ENCODE measurements at regions not wholly inside any gene's neighbourhood (a gene's known extent, or its start where the extent isn't known, plus 50 kb on each side); places are given as distances from the start of the nearest gene placed in this dataset.
A peak's percentile ranks its signal among the peaks of the same experiment; 100 is the strongest.

DNA sequence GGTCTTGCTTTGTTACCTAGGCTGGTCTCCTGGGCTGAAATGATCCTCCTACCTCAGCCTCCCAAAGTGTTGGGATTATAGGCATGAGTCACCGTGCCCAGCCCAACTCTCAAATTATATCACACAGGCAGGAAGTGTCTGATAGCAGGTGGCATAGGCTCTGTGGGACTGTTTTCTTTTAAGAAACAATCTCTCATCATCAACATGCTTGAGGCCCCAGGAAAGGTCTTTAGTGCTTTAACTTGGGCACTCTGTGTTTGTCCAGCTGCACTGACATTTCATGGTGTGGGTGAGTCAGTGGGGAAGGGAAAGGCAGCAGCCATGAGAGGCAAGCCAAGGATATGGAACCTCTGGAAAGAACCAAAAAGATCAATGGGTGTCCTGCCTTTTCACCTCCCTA lies 88.1 kb upstream of the TSPAN5 start:
- TF ChIP-seq, protein P1, sequence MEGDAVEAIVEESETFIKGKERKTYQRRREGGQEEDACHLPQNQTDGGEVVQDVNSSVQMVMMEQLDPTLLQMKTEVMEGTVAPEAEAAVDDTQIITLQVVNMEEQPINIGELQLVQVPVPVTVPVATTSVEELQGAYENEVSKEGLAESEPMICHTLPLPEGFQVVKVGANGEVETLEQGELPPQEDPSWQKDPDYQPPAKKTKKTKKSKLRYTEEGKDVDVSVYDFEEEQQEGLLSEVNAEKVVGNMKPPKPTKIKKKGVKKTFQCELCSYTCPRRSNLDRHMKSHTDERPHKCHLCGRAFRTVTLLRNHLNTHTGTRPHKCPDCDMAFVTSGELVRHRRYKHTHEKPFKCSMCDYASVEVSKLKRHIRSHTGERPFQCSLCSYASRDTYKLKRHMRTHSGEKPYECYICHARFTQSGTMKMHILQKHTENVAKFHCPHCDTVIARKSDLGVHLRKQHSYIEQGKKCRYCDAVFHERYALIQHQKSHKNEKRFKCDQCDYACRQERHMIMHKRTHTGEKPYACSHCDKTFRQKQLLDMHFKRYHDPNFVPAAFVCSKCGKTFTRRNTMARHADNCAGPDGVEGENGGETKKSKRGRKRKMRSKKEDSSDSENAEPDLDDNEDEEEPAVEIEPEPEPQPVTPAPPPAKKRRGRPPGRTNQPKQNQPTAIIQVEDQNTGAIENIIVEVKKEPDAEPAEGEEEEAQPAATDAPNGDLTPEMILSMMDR (conservative IDR thresholded peaks at IDR 0.05), result no peak
- no peak for TF ChIP-seq ZFX (IDR thresholded peaks at IDR 0.05)
- H3K27ac ChIP-seq, result no peak overlapping the region

DNA sequence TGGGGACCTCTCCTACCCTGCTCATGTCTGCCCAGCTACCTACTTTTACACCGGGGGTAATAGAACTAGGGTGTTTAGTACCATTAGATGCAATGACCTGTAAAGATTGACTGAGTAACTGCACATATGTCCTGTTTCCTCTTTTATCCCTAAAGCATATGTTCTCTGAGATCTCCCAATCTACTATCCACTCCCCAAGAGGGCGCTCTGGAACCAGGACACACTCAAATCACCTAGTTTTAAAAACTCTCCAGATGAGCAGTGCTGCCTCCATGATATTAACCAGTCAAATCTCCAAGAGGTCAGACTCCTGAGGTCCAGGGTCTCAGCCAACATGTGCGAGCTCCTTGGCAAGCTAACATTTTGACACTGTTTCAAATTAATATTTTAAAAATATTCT lies 87.0 kb upstream of the TSPAN5 start:
- H3K27ac ChIP-seq, result no peak overlapping the region
- TF ChIP-seq, protein P1 (conservative IDR thresholded peaks at IDR 0.05), result peak; percentile 52
- TF ChIP-seq ZFX (IDR thresholded peaks at IDR 0.05), result no peak

DNA sequence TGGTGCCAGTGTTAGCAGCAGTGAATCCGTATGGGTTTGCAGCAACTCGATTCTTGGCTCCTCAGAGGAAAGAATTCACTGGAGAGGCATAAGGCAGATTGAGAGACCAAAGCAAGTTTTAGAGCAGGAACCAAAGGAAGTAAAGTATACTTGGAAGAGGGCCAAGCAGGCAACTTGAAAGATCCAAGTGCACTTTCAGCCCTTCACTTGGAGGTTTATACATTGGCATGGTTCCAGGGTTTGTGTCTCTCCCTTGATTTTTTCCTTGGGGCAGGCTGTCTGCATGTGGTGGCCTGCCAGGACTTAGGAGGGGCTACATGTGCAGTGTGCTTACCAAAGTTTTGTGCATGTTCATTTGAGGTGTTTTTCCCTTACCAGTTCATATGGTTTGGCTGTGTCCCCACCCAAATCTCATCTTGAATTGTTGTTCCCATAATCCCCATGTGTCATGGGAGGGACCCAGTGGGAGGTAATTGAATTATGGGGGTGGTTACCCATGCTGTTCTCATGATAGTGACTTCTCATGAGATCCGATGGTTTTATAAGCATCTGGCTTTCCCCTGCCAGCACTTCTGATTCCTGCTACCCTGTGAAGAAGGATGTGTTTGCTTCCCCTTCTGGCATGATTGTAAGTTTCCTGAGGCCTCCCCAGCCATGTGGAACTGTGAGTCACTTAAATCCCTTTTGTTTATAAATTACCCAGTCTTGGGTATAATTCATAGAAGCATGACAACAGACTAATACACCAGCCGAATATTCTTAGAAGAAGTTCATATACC lies 86.2 kb upstream of the TSPAN5 start:
- H3K27ac ChIP-seq, result no peak overlapping the region
- TF ChIP-seq ZFX (IDR thresholded peaks at IDR 0.05), result no peak

DNA sequence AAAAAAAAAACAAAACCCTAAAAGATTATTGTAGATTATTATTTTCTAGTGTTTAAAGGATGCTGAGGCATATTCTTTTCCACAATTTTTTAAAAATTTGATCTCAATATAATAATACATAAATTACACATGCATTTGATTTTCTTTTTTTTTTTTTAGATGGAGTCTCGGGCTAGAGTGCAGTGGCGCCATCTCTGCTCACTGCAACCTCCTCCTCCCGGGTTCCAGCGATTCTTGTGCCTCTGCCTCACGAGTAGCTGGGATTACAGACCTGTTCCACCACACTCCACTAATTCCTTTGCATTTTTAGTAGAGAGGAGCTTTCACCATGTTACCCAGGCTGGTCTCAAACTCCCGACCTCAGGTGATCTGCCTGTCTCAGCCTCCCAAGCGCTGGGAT lies 83.5 kb upstream of the TSPAN5 start:
- TF ChIP-seq, protein P1 (conservative IDR thresholded peaks at IDR 0.05), result no peak
- TF ChIP-seq ZFX (IDR thresholded peaks at IDR 0.05), result no peak
- no peak overlapping the region for H3K27ac ChIP-seq

DNA sequence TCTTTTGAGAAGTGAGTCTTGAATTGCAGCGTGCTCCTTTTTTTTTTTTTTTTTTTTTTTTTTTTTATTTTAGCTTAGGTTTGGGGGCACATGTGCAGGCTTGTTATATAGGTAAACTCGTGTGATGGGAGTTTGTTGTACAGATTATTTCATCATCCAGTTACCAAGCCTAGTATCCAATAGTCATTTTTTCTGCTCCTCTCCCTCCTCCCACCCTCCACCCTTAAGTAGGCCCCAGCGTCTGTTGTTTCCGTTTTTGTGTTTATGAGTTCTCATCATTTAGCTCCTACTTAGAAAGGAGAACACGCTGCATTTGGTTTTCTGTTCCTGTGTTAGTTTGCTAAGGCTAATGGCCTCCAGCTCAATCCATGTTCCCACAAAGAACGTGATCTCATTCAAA lies 81.3 kb upstream of the TSPAN5 start:
- no peak for TF ChIP-seq ZFX (IDR thresholded peaks at IDR 0.05)
- TF ChIP-seq, protein P1 (conservative IDR thresholded peaks at IDR 0.05), result no peak
- no peak overlapping the region for H3K27ac ChIP-seq

DNA sequence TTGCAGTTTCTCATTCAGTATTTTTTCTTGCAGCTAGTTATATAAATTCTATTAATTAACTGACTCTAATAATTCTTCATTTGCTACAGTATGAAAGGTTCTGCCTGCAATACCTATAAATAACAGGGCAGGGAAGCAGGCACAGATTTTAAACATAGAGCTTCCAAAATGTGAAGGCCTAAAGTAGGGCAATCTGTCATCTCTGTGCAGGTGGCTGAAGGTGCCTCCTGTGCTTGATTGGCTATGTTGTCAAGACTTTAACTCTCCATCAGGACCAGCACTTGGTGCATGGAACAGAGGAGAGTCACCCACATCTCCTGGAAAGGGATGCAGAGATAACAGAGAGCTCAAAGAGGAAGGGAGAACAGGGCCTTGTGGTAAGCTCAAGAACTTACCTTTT lies 75.2 kb upstream of the TSPAN5 start:
- no peak for TF ChIP-seq ZFX (IDR thresholded peaks at IDR 0.05)
- H3K27ac ChIP-seq, result no peak overlapping the region

DNA sequence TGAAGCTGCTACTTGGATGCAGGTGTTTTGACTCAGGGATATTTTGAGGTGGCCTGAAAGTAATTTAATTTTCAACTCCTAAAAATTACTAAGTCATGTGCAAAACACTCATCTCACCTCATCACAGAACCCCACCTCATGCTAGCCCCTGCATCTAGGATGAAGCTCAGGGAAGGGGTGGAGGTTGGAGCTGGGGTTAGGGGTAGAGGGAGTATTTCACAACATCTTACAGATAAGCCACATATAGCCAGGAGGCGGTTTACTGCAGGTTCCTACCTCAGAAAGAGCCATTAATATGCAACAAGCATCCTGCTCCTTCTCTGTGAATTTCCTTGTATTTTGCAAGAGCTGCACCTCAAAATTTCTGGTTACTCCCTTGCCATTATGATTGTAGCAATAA lies 70.5 kb upstream of the TSPAN5 start:
- H3K27ac ChIP-seq, result no peak overlapping the region

DNA sequence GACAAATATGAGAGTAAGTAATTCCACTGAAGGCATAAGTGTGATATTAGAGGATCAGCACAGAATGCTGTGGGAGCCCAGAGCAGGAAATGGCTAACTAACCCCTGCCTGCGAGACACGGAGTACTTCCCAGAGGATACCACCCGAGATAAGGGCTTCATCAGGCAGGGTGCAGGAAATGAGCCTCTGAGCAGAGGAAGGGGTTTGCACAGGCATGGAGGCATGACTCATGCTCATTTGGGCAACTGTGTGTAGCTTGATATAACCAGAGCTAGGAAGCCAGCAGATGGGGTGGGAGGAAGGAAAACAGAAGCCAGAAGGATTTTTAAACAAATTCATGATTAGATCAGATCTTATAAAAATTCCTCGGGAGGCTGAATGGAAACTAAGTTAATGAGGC lies 70.0 kb upstream of the TSPAN5 start:
- no peak overlapping the region for H3K27ac ChIP-seq
- TF ChIP-seq, protein P1 (conservative IDR thresholded peaks at IDR 0.05), result no peak
- TF ChIP-seq ZFX (IDR thresholded peaks at IDR 0.05), result no peak

More for the DNA sequence above, 70.5 kb upstream of the TSPAN5 start:
- TF ChIP-seq, protein P1 (conservative IDR thresholded peaks at IDR 0.05), result no peak
- no peak for TF ChIP-seq ZFX (IDR thresholded peaks at IDR 0.05)
